HG02678 (cell line): ENCODE measurements at regions not wholly inside any gene's neighbourhood (a gene's known extent, or its start where the extent isn't known, plus 50 kb on each side); places are given as distances from the start of the nearest gene placed in this dataset.

ENCODE experiments used
- ATAC-seq: cut with Tn5 transposase; IDR thresholded peaks from one replicate; pipeline ENCODE4 v1.9.1; 2021; ENCODE audit warnings: mild to moderate bottlenecking, moderate library complexity; ENCODE audit not compliant: unreplicated experiment

GRCh38 chr6:15044146-15044882 is 201.6 kb upstream of the JARID2 start:
- no peak for ATAC-seq

GRCh38 chr6:15044948-15045347 is 200.9 kb upstream of the JARID2 start:
- ATAC-seq = no peak

DNA sequence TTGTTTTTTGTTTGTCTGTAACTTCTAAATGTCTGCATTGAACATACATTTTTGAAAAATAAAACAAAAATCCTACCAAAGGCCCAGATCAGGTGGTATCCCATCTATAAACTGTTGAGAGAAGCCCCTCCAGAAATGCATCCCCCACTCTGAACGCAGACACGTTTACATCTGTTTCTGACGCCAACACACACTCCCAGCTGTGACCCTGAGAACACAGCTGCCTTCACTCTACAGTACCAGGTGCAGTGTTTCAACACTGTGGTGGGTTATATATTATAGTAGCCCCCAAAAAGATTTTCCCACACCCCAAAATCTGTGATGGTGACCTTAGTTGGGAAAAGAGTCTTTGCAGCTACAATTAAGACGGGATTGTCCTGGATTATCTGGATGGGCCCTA is 199.1 kb upstream of the JARID2 start:
- ATAC-seq = no peak

DNA sequence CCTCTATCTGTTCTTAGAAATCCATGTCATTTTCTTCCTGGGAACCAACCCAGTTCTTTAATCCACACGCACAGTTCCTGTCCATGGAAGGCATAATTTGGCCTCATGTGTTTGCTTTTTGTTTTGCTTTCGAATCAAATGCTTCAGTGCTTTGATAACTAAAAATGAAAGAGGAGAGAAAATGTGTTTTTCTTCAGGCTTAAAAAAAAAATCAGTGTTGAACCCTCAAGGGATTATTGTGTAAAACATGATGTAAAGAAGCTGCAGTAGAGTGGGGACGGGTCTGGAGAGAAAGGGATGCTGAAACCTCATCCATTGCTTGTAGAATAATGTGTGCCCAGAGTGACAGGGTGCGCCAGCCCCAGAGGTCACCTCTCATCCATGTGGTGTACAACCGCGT is 197.5 kb upstream of the JARID2 start:
- no peak for ATAC-seq

DNA sequence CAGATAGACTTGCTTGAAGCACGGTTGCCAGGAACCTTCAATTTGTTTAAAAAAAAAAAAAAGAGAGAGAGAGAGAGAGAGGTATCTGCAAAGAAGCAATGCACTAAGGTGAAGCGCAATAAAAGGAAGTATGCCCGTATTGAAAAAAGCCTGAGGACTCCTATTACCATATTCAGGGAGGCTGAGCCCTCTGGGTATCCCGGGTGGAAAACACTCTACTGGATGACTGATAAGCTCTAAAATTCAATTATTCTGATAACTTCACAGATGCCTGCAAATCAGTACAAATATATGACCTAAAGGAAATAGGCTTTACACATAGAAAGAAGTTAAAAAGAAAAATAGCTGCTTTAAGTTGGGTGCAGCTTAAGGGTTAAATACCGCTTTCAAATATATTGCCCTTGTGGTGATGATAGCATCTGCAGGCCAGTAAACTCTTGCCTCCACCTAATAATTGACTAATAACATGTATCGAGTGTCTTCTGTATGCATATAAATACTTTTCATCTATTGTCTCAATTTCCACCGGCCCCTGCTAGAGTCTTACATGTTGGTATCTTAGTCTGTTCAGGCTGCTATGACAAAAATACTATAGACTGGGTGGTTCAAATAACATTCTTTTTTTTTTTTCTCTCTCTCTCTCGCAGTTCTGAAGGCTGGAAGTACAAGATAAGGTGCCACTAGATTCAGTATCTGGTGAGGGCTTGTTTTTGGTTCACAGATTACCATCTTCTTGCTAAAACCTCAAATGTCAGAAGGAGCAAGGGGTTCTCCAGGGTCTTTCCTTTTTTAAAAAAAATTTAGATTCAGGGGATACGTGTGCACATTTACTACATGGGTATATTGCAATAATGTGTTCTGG is 187.4 kb upstream of the JARID2 start:
- no peak for ATAC-seq

GRCh38 chr6:15061180-15061641 is 184.7 kb upstream of the JARID2 start:
- no peak for ATAC-seq

DNA sequence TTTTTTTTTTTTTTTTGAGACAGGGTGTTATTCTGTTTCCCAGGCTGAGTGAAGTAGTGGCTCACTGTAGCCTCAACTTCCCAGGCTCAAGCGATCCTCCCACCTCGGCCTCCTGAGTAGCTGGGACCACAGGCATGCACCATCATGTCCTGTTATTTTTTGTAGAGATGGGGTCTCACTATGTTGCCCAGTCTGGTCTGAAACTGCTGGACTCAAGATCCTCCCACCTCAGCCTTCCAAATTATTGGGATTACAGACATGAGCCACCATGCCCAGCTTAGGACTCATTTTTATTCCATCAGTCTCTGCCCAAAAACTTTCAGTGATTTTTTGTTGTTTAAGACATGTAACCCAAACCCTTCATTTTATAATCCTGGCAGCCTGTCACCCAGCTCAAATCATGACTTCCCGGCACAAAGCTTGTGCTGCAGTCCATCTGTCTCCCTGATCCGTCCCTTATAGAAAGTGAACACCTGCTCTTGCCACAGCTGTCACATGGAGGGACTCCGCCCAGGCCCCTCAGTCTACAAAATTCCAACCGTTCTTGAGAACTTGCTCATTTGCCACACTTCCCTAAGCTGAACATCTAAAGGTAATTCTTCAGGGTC is 183.9 kb upstream of the JARID2 start:
- ATAC-seq = no peak

DNA sequence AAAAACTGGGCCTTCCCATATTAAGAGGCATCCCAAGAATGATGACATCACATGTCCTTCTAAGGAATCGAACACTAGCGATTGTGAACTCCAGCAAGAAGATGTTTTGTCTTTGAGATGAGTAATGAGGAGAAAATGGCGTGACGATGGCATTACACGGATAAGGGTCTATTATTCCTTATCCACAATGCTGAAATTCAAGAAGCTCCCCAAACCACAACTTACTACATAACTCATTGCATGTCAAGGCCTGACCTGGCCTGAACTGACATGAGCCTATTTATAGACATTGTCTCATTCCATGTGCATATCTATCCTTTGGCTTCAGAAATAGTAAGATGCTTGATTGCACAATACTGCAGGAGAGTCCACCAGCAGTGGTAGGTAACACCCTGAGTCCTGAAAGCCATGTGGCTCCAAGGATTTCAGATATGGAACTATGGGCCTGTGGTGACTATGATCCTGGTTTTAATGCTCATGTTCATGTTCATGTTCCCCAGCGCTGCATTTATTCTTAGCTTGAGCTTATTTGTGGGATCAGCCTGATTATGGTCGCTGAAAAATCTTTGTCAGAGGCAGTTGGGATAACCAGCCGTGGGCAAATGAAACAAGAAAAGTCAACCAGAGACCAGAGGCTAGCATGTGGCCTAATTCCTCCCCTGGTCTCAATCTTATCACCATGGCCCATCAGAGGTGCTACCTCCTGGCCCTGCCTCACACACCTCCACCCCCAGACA is 183.2 kb upstream of the JARID2 start:
- no peak for ATAC-seq

DNA sequence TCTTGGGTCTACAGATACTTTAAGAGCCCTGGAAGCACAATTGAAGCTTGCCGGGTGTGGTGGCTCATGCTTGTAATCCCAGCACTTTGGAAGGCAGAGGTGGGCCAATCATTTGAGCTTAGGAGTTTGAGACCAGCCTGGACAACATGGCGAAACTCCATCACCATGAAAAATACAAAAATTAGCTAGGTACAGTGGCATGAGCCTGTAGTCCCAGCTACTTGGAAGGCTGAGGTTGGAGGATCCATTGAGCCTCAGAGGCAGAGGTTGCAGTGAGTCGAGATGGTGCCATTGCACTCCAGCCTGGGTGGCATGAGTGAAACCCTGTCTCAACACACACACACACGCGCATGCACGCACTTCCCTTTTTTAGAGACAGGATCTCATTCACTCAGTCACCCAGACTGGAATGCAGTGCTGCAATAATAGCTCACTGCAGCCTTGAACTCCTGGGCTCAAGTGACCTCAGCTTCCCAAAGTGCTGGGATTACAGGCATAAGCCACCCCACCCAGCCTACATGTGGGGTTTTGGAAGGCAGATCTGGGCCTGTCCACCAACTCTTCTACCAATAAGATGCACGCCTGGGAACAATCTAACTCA is 182.5 kb upstream of the JARID2 start:
- no peak for ATAC-seq

DNA sequence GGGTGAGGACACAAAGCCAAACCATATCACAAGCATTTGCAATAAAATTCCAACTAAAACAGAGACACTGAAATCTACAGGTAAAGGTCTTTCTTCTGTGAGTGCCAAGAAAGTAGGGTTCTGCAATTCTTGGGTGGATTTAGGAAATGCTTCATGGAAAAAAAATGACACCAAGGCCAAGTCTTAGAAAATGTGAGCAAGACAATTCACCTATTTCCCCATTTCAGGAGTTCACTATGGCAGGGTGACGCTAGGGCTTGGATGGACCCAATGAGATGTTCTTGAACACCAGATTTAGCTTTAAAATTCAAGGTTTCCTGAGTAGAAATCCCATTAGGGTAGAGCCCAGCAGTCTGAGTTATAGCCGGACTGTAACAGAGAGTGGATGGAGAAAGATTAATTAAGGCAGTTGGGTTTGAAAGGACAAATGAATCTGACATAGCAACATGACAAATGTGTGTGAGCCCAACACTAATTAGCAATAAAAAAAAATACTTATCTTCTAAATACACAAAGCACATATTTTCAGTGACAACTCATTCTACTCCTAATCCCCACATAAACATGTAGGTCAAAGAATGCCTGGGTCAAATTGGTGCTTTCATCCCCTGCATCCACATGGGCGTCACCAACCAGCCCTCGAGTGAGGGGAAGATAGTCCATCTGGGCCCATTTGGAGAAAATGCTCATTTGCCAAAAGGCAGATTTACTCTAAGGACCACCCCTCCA is 180.4 kb upstream of the JARID2 start:
- no peak for ATAC-seq

- no peak for ATAC-seq
Observed at GRCh38 chr6:15066089-15066758, 179.6 kb upstream of the JARID2 start.

DNA sequence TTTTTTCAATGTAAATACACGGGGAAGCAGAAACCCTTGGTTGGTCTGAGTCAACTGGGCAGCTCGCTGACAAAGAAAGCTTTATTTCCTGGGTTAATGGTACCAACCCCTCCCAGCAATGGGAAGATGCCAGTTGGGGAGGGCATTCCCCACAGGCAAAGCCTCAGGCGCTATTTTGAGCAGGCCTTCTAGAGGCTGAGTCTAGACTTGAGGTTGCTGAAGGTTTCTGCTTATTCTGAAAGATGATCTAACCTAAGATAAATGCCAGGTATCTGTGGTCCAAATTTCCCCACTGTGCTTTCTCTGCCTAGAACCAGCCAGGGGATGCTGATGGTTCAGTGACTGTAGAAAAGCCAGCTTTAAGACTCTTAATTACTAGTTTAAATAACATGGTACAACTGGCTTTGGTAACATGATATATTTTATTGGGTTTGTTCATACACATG is 172.5 kb upstream of the JARID2 start:
- no peak for ATAC-seq

GRCh38 chr6:15073883-15074465 is 171.9 kb upstream of the JARID2 start:
- ATAC-seq = no peak

- no peak for ATAC-seq
Observed at GRCh38 chr6:15074806-15075205, 171.1 kb upstream of the JARID2 start.

DNA sequence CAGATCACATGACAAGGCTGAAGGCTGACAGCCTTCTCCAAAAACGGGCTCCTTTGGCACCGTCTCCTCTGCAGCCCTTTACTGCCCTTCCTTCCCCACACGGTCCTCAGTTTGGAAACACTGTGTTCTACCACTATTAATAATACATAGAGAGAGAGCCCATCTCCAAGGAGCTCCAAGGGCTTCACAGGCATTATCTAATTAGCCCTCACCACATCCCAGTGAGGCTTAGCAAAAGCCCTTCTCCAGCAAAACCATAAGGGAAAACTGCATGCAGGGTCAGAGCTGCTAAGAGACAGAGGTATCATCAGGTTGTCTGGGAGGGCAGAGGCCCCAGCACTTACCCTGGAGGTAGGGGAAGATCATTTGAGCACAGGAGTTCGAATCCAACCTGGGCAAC is 169.3 kb upstream of the JARID2 start:
- ATAC-seq = no peak

GRCh38 chr6:15077006-15077405 is 168.9 kb upstream of the JARID2 start:
- no peak for ATAC-seq

DNA sequence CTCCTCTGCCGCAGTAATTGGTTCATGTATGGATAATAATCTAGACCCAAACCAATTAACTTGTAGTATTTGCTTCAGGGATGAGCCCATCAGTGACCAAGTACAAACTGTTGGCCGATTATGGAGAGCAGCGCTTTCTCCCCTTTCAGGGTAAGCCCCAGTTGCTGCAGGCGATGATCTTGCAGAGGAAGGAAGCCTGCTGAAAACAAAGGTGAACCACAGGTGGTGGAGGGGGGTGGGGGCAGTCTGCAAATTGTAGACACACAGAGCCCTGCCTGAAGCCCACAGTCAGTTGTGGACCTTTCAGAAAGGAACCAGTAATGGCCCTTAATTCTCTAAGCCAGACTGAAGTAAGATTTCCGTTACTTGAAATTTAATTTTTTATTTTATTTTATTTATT is 167.9 kb upstream of the JARID2 start:
- no peak for ATAC-seq

DNA sequence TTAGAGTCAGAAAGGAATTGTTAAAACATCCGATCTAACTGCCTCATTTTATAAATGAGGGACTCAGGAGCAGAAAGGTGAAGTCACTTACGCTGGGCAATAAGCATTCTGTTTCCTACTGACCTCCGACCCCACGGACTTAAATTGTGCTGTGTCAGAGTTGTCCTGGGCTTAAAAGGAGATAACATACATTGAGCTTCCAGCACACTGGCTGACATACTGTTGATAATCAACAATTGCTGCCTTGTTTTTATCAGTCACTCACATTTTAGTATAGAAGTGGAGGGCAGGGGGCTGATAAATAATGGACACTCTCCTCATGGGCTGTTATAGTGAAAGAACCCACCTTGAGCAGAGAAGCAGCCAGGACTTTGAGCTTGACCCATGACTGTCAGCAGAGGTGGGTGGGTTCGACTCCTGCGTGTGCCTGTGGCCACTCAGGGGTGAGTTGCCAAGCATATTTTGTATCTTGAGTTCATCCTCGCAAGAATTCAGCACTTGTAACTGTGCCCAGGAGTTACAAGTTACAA is 166.5 kb upstream of the JARID2 start:
- no peak for ATAC-seq

- ATAC-seq = no peak
Observed at GRCh38 chr6:15080895-15081294, 165.0 kb upstream of the JARID2 start.
